Neuronal stem cell (in vitro differentiated cells): ENCODE measurements at regions not wholly inside any gene's neighbourhood (a gene's known extent, or its start where the extent isn't known, plus 50 kb on each side); places are given as distances from the start of the nearest gene placed in this dataset.

Experiments used
- DNase-seq: peaks from one replicate; pipeline ENCODE4 v3.0.0-alpha.2; 2013; ENCODE audit warnings: low spot score
- H2AFZ ChIP-seq: one replicate; pipeline ENCODE4 v1.6.1; 2013; ENCODE audit warnings: mild to moderate bottlenecking, low read length, inconsistent platforms
- H2AK5ac ChIP-seq: 2 replicates; pipeline ENCODE4 v1.6.1; 2013; ENCODE audit warnings: low read depth, mild to moderate bottlenecking, inconsistent platforms, low read length, moderate library complexity, mixed read lengths
- H2BK120ac ChIP-seq: 2 replicates; pipeline ENCODE4 v1.6.1; 2013; ENCODE audit warnings: low read depth, mild to moderate bottlenecking, inconsistent platforms, low read length, moderate library complexity, mixed read lengths
- H2BK12ac ChIP-seq: one replicate; pipeline ENCODE4 v1.6.1; 2013; ENCODE audit warnings: low read length, inconsistent platforms
- H2BK15ac ChIP-seq: 2 replicates; pipeline ENCODE4 v1.6.1; 2013; ENCODE audit warnings: mild to moderate bottlenecking, low read length, inconsistent platforms, mixed read lengths
- H2BK5ac ChIP-seq: one replicate; pipeline ENCODE4 v1.6.1; 2013; ENCODE audit warnings: inconsistent platforms, mild to moderate bottlenecking, low read length, moderate library complexity
- H3K14ac ChIP-seq: one replicate; pipeline ENCODE4 v1.6.1; 2013; ENCODE audit warnings: low read length, inconsistent platforms
- H3K18ac ChIP-seq: 2 replicates; pipeline ENCODE4 v1.6.1; 2013; ENCODE audit warnings: low read length, inconsistent platforms
- H3K23ac ChIP-seq: 2 replicates; pipeline ENCODE4 v1.6.1; 2013; ENCODE audit warnings: low read depth, mild to moderate bottlenecking, mixed read lengths, low read length, inconsistent platforms; ENCODE audit not compliant: poor library complexity
- H3K27ac ChIP-seq: replicated peaks from 3 replicates; pipeline ENCODE4 v1.5.1; 2013; ENCODE audit warnings: low read length, inconsistent platforms
- H3K27me3 ChIP-seq, 3 experiments: 2 replicates each; pipeline ENCODE4 v1.6.1; 2013; ENCODE audit warnings: low read length in 3 of 3, mild to moderate bottlenecking in 2 of 3, inconsistent platforms in 1 of 3, low read depth in 1 of 3, mixed read lengths in 1 of 3, moderate library complexity in 1 of 3; ENCODE audit not compliant: control insufficient read depth in 3 of 3, insufficient read depth in 3 of 3
- H3K36me3 ChIP-seq, 2 donors: replicated peaks in 1 of 2; 2 replicates each; pipeline ENCODE4 v1.6.1; 2013; ENCODE audit warnings: low read length in 2 of 2; ENCODE audit not compliant: control insufficient read depth in 2 of 2, insufficient read depth in 2 of 2
- H3K4ac ChIP-seq: 2 replicates; pipeline ENCODE4 v1.6.1; 2013; ENCODE audit warnings: inconsistent platforms, mild to moderate bottlenecking, low read length, moderate library complexity
- H3K4me1 ChIP-seq, 2 donors: 1 replicate in 1 of 2; 2 replicates in 1 of 2; pipeline ENCODE4 v1.6.1; 2013; ENCODE audit warnings: low read length in 2 of 2, low read depth in 1 of 2; ENCODE audit not compliant: control insufficient read depth in 2 of 2, insufficient read depth in 1 of 2
- H3K4me2 ChIP-seq: one replicate; pipeline ENCODE4 v1.6.1; 2013; ENCODE audit warnings: mild to moderate bottlenecking, low read length, inconsistent platforms; ENCODE audit not compliant: insufficient read depth, poor library complexity, severe bottlenecking
- H3K4me3 ChIP-seq, 2 donors: 2 replicates each; pipeline ENCODE4 v1.5.1; 2013; ENCODE audit warnings: low read length in 2 of 2, mild to moderate bottlenecking in 2 of 2, inconsistent platforms in 1 of 2, moderate library complexity in 1 of 2
- H3K79me1 ChIP-seq: one replicate; pipeline ENCODE4 v1.6.1; 2013; ENCODE audit warnings: low read depth, mild to moderate bottlenecking, inconsistent platforms, low read length, moderate library complexity
- H3K9ac ChIP-seq: one replicate; pipeline ENCODE4 v1.6.1; 2013; ENCODE audit warnings: mild to moderate bottlenecking, low read depth, low read length, inconsistent platforms; ENCODE audit not compliant: poor library complexity
- H3K9me3 ChIP-seq, 2 donors: replicated peaks in 1 of 2; 2 replicates each; pipeline versions ENCODE3 to v1.6.1; 2013; ENCODE audit warnings: low read length in 2 of 2, mild to moderate bottlenecking in 2 of 2, inconsistent platforms in 1 of 2, low read depth in 1 of 2, mixed read lengths in 1 of 2, moderate library complexity in 1 of 2; ENCODE audit not compliant: control insufficient read depth in 2 of 2, insufficient read depth in 1 of 2
- H4K8ac ChIP-seq: one replicate; pipeline ENCODE4 v1.6.1; 2013; ENCODE audit warnings: low read depth, mild to moderate bottlenecking, inconsistent platforms, low read length, moderate library complexity
- H4K91ac ChIP-seq: one replicate; pipeline ENCODE4 v1.6.1; 2013; ENCODE audit warnings: low read length, low read depth, mild to moderate bottlenecking, inconsistent platforms; ENCODE audit not compliant: poor library complexity
- WGBS, 2 donors: extraction: QIAGEN DNeasy Blood & Tissue Kit; methylation state at CpG; one replicate each; pipeline ENCODE4 v1.1.7; 2013; ENCODE audit warnings: missing lambda C conversion rate in 2 of 2, mixed read lengths in 1 of 2; ENCODE audit not compliant: insufficient read length in 2 of 2, insufficient replicate concordance in 1 of 2; ENCODE audit errors: extremely low coverage in 2 of 2; 5-methylcytosine and 5-hydroxymethylcytosine counted together

- no peak overlapping the region for H2BK12ac ChIP-seq
- H3K9ac ChIP-seq, result no peak overlapping the region
- H3K9me3 ChIP-seq, result no peaks in the 10 kb centered on the region
- H2BK15ac ChIP-seq, result no peak overlapping the region
- no CpG with 5 or more reads among the region's 2 CpGs for WGBS, 2 donors
- no peaks in the 10 kb centered on the region for H3K36me3 ChIP-seq
- no peak overlapping the region for H3K18ac ChIP-seq
- H4K91ac ChIP-seq, result no peak overlapping the region
- H3K4me1 ChIP-seq, result peaks cover 0 to 3% of the 10 kb centered on the region in 2 donors
- no peak overlapping the region for H2BK120ac ChIP-seq
- H4K8ac ChIP-seq, result no peak overlapping the region
- no peak overlapping the region for H3K23ac ChIP-seq
- H2AK5ac ChIP-seq, result no peak overlapping the region
- H3K27ac ChIP-seq, result no peak overlapping the region
- H3K4me2 ChIP-seq, result no peak overlapping the region
- H3K14ac ChIP-seq, result no peak overlapping the region
- H3K79me1 ChIP-seq, result no peaks in the 10 kb centered on the region
- H3K27me3 ChIP-seq, result no peaks in the 10 kb centered on the region
- no peak overlapping the region for H2BK5ac ChIP-seq
- no peak overlapping the region for H3K4ac ChIP-seq
- H2AFZ ChIP-seq, result no peak overlapping the region
- no peak for DNase-seq
- H3K4me3 ChIP-seq, result no peak overlapping the region
These were observed 286.0 kb upstream of the RASGEF1B start for GRCh38 chr4:81757691-81758090.

- Histone ChIP-seq H3K4ac (no peak overlapping the region), H3K4me1 (peaks cover 0 to 3% of the 10 kb centered on the region in 2 donors), H3K4me3 (no peak overlapping the region), H3K9ac (no peak overlapping the region), H3K4me2 (no peak overlapping the region), H3K27me3 (no peaks in the 10 kb centered on the region), H3K79me1 (no peaks in the 10 kb centered on the region), H4K8ac (no peak overlapping the region), H2AK5ac (no peak overlapping the region), H3K9me3 (no peaks in the 10 kb centered on the region), H2BK120ac (no peak overlapping the region), H3K18ac (no peak overlapping the region), H2BK5ac (no peak overlapping the region), H2BK15ac (no peak overlapping the region), H2AFZ (no peak overlapping the region), H2BK12ac (no peak overlapping the region), H3K27ac (no peak overlapping the region), H3K23ac (no peak overlapping the region), H3K14ac (no peak overlapping the region), H4K91ac (no peak overlapping the region), H3K36me3 (no peaks in the 10 kb centered on the region)
- 100% methylated on average over 1 of the region's 3 CpGs for WGBS, 2 donors
- no peak for DNase-seq
These were observed 285.3 kb upstream of the RASGEF1B start for GRCh38 chr4:81756973-81757372.

- no peaks in the 10 kb centered on the region for H3K9me3 ChIP-seq
- DNase-seq, result no peak
- H3K4ac ChIP-seq, result no peak overlapping the region
- 100% methylated on average over 1 of the region's 2 CpGs; no CpG with 5 or more reads in 1 of the 2 donors for WGBS, 2 donors
- no peak overlapping the region for H4K91ac ChIP-seq
- peaks cover 0 to 3% of the 10 kb centered on the region in 2 donors for H3K4me1 ChIP-seq
- H3K27ac ChIP-seq, result no peak overlapping the region
- H3K79me1 ChIP-seq, result no peaks in the 10 kb centered on the region
- H3K4me3 ChIP-seq, result no peak overlapping the region
- no peak overlapping the region for H2AK5ac ChIP-seq
- H3K27me3 ChIP-seq, result no peaks in the 10 kb centered on the region
- H2BK120ac ChIP-seq, result no peak overlapping the region
- H2BK12ac ChIP-seq, result no peak overlapping the region
- no peak overlapping the region for H3K4me2 ChIP-seq
- no peak overlapping the region for H3K18ac ChIP-seq
- no peak overlapping the region for H2BK15ac ChIP-seq
- no peak overlapping the region for H3K23ac ChIP-seq
- no peak overlapping the region for H3K9ac ChIP-seq
- H2AFZ ChIP-seq, result no peak overlapping the region
- no peak overlapping the region for H4K8ac ChIP-seq
- H3K14ac ChIP-seq, result no peak overlapping the region
- no peaks in the 10 kb centered on the region for H3K36me3 ChIP-seq
- H2BK5ac ChIP-seq, result no peak overlapping the region
These were observed 284.3 kb upstream of the RASGEF1B start for GRCh38 chr4:81756042-81756441.

DNA sequence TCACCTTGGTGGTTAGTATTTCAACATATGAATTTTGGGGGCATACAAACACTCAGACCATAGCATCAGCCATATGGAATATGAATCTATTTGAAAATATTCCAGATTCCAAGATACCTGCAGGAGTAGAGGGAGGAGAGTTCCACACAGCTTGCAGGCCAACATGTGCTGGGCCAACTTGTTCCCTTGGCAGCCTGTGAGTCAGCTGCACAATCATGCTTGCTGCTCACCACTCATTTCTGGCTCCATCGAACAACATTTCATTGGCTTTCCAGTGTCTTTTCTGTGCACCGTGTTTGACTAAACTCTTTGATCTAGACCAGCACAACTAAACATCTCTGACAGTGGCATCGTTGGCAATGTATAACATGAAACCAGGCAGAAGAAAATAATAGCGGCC, 282.5 kb upstream of the RASGEF1B start:
- no peak overlapping the region for H4K8ac ChIP-seq
- no peak overlapping the region for H3K4ac ChIP-seq
- H3K9me3 ChIP-seq, result no peaks in the 10 kb centered on the region
- H3K27ac ChIP-seq, result no peak overlapping the region
- no CpG with 5 or more reads among the region's 4 CpGs for WGBS, 2 donors
- no peak overlapping the region for H2AK5ac ChIP-seq
- H3K4me3 ChIP-seq, result no peak overlapping the region
- H3K79me1 ChIP-seq, result no peaks in the 10 kb centered on the region
- no peak overlapping the region for H3K4me2 ChIP-seq
- H3K14ac ChIP-seq, result no peak overlapping the region
- H4K91ac ChIP-seq, result no peak overlapping the region
- no peaks in the 10 kb centered on the region for H3K27me3 ChIP-seq
- H3K36me3 ChIP-seq, result no peaks in the 10 kb centered on the region
- no peak overlapping the region for H2BK5ac ChIP-seq
- H2BK15ac ChIP-seq, result no peak overlapping the region
- no peak for DNase-seq
- no peak overlapping the region for H3K9ac ChIP-seq
- no peak overlapping the region for H2BK120ac ChIP-seq
- H3K4me1 ChIP-seq, result peaks cover 0 to 3% of the 10 kb centered on the region in 2 donors
- H2BK12ac ChIP-seq, result no peak overlapping the region
- H3K23ac ChIP-seq, result no peak overlapping the region
- H2AFZ ChIP-seq, result no peak overlapping the region
- no peak overlapping the region for H3K18ac ChIP-seq
